Fibroblast of skin of scalp (primary cell): ENCODE measurements at regions not wholly inside any gene's neighbourhood (a gene's known extent, or its start where the extent isn't known, plus 50 kb on each side); places are given as distances from the start of the nearest gene placed in this dataset.

Experiments used
- DNase-seq: peaks from one replicate; pipeline ENCODE4 v3.0.0-alpha.2; 2013

DNA sequence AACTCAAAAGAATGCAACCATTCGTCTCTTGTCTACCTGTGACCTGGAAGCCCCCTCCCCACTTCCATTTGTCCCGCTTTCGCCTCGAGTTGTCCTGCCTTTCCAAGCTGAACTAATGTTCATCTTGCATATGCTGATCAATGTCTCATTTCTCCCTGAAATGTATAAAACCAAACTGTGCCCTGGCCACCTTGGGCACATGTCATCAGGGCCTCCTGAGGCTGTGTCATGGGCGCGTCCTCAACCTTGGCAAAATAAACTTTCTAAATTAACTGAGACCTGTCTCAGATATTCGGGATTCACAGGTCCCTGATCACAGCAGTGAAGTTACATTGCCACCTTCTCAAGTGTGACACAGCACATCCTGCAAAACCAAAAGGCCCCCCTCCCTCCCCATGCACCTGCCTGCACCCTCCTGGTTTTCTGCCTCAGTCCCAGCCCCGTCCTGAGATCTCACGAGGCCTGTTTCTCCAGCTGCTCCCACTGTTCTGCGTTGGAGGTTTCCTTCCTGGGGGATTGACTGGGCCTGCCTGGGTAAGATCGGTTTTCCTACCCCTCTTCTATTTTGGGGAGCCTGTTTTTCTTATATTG, 1328.7 kb downstream of the TBC1D22A start:
- no peak for DNase-seq

DNA sequence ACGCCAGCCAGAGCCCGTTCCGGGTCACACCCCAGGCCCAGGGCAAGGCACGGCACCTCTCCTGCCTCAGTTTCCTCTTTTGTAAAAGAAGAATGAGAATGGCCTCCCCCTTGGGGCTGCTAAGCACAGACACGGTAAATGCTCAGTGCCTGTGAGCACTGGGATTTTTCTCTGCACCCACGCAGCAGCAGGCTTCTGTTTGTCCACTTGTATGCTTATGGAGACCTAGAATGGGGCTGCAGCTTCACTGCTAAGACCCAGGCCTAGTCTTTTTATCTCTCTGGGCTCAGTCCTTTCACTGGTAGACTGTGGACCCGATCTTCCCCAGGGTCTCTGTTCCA, 1327.9 kb downstream of the TBC1D22A start:
- no peak for DNase-seq

DNA sequence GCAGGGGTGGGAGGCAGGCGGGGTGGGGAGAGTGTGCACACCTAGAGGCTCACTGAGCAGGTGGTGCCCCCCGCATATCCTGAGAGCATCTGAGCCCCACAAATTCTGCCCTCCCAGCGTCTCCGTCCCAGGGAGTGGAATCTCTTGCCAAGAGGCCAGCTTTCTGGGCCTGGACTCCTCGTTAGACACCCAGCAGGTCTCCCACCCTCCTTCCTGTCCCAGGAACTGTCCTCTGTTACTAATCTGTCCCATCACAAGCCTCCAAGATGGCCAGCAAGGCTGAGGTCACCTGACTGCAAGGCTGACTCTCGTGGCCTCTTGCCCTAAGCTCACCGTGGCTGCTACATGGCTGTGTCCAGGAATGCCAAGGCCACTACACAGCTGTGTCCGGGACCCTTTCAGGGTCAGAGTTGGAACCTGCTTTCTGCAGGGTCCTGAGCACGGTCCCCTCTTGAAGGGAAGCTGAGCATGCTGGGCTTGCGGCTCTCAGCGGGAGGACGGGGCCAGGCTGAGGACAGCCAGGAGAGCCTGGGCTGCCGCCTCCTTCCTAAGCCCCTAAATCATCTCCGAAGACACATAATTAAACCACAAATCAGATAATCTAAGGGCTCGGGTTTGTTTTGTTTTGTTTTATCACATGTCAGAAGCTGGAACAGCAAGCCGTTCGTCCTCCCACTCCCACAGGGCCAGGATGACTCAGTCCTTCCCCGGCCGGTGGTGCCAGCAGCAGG, 1327.3 kb downstream of the TBC1D22A start:
- peak; percentile 22 for DNase-seq

- no peak for DNase-seq
Observed at GRCh38 chr22:48088926-48089536, 1326.6 kb downstream of the TBC1D22A start.

DNA sequence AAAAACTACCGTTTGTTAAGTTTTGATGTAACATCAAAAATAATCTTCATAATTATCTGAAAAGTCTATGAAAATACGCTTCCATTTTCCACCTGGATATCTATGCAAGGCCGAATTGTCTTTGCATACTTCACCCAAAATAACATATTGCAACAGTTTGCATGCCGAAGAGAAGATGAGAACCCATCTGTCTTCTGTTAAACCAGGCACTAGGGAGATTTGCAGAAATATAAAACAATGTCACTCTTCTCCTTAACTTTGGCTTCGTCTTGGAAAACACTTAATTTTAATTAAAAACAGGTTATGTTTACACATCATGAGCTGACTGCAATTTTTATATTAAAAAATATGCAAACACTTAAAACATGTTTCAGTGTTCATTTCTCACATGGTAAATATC, 1325.8 kb downstream of the TBC1D22A start:
- no peak for DNase-seq

DNA sequence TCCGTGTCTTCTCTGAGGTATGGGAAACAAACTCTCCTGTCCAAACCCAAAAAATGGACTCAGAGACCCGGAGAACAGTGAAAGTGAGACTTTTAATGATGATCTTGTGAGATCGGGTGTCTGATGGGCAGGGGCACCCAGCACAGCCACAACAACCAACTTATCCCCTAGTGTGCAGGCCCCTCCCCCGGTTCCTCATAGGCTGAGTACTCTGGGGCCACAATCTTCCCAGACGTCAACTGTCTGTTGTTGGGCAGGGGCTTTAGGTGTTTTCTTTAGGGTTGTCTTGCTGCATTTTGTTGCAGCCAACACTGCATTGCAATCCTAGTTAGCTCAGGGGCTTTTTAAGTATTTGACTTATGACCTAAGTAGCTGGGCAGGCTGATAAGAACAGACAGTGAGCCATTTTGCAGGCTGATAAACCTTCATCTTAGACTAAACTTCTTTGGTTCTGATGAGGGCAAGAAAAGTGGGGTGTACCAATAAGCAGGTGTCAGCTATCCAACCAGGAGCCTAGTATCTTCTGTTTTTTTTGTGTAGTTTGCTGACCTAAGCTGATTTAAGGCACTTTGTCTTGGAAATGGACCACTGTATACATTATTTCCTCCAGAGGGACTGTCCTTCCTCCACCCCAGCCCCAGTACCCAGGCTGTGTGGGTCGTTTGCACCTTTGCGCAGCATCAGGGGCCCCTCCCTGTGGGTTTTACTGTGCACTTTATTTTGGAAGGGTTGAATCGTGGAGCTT, 1323.6 kb downstream of the TBC1D22A start:
- no peak for DNase-seq

GRCh38 chr22:48084729-48085050, 1322.2 kb downstream of the TBC1D22A start:
- no peak for DNase-seq

GRCh38 chr22:48084041-48084728, 1321.7 kb downstream of the TBC1D22A start:
- no peak for DNase-seq

- no peak for DNase-seq
Observed at GRCh38 chr22:48083502-48083901, 1321.1 kb downstream of the TBC1D22A start.

GRCh38 chr22:48082284-48082683, 1319.8 kb downstream of the TBC1D22A start:
- DNase-seq, result no peak

DNA sequence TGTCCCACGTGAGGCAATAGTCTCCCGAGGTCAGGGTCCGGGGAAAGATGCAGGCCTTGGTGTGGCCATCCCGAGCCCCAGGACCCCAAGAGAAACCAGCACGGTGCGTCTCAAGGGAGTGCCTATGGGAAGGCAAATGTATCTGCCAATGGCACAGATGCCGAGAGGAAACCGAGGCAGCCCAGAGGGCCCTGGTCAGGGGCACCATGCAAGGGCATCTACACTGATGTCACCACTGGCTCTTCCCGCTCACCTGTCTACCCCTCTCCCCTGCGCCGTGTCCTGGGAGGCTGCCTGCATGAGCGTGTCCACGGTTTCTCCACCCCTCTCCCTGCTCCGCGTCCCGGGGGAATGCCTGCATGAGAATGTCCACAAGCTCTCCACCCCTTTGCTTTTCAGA, 1318.8 kb downstream of the TBC1D22A start:
- DNase-seq, result no peak

DNA sequence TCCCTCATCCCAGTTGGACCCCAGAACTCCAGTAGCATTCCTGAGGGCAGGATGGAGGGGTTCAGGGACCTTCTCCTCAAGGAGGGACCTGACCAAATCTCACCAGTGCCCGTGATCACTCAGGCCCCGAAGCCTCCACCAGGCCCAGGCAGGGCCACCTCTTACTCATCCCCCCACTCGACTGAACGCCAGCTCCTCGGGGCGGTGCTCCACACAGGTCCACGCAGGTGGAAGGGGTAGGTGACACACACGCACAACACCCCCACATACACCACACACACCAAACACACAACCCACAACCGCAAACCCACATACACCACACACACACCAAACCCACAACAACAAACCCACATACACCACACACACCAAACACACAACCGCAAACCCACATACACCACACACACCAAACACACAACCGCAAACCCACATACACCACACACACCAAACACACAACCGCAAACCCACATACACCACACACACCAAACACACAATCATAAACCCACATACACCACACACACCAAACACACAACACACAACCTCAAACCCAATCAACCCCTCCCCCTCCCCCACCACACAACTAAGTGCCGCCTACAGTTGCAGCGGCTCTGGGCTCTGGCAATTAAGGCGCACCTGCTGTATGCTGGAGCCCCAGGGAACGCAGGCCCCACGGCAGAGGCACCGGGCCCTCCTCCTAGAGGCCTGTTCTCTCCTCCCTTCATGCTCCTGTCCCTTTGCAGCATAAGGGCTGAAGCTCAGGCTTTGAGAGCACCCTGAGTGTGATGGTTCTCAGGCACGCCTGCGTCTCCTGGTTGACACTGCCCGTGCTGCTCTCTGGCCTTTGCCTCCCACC, 1318.1 kb downstream of the TBC1D22A start:
- DNase-seq, result no peak

DNA sequence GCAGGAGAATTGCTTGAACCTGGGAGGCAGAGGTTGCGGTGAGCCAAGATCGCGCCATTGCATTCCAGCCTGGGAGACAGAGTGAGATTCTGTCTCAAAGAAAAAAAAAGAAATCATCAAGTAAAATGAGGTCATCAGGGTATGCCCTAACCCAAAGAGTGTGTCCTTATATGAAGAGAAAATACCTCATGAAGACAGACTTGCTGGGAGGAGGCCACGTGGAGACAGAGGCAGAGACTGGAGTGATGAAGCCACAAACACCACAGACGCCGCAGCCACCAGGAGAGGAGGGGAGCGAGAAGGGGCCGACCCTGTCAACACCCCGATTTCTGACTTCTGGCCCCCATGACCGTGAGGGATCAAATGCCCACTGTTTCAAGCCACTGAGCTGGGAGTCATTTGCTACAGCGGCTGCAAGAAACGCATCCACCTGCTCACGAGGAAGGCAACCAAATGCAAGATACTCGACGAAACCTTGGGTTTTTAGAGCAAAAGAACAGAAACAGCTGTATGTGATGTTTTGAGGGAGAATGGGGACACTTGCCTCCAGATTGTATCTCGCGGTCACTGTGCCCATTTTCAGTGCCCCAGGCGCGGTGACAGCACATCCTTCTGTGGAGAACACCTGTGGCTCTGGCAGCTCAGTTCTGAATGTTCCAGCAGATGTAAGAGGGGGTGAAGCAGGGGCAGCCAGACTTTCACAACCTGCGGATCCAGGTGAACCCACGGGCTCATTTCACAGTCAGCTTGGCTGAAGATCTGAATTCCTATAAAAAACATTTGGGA, 1317.2 kb downstream of the TBC1D22A start:
- no peak for DNase-seq

DNA sequence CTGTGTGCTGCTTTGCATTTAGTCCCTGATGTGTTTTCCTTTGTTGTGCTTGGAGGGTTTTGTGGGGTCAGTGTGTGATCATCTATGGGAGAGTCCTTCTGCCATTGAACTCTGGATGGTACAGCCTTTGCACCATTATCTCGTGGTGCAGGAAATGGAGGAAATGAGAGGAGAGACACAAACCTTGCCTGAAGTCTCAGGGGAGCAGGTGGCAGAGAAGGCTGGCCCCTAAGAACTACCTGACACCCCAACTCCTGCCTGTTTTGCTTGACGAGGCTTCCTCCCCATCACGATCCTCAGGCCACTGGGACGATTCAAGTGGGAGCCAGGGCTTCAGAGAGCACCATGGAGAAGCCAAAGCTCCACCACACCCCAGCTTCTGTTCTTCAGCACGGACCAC, 1316.4 kb downstream of the TBC1D22A start:
- no peak for DNase-seq

DNA sequence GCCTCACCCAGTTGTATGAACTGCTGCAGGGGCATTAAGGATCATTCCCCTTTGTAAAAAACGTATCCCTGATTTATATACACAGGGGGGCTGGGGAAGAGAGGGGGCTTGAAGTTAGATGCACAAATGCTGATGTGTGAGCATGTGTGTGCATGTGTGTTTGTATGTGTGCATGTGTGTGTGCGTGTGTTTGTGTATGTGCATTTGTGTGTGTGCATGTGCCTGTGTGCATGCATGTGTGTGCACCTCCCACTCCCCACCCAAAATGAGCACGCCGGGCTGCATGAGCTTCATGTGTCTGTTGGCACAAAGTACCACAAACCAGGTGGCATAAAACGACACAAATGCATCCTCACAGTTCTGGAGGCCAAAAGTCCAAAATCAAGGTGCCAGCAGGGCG, 1315.2 kb downstream of the TBC1D22A start:
- DNase-seq, result no peak

DNA sequence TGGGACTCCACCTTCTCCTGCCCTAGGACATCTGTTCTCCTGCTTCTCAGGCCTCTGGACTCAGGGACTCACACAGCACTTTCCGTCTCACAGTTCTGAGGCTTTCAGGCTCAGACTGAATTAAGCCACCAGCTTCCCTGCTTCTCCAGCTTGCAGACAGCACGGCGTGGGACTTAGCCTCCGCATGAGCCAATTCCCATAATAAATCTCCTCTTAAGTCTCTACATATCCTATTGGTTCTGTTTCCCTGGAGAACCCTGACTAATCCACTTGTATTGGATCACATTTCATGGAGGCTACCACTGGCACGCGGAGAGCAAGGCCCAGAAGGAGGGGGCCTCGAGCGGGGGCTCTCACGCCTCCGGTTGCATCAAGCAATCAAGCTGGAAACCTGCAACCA, 1313.6 kb downstream of the TBC1D22A start:
- no peak for DNase-seq

GRCh38 chr22:48075604-48076003, 1313.2 kb downstream of the TBC1D22A start:
- no peak for DNase-seq

GRCh38 chr22:48072777-48073176, 1310.3 kb downstream of the TBC1D22A start:
- no peak for DNase-seq

- no peak for DNase-seq
Observed at GRCh38 chr22:48071828-48072227, 1309.4 kb downstream of the TBC1D22A start.

DNA sequence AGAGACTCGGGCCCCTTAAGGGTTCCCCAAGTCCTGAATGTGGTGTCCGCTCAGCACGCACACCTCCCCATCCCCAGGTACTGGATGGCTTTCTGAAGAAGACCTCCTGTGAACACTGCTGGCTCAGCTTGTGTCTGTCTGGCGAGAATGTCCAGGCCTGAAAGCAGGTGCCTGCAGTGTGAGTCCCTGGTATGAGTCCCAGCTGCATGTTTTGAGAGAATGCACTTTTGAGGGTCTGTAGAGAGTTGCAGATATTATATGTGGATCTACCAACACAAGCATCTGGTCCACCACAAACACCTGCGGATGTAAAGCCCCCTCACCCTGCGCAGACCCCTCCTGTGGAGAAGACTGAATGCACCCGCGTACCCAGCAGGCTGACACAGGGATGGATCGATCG, 1308.9 kb downstream of the TBC1D22A start:
- no peak for DNase-seq

DNA sequence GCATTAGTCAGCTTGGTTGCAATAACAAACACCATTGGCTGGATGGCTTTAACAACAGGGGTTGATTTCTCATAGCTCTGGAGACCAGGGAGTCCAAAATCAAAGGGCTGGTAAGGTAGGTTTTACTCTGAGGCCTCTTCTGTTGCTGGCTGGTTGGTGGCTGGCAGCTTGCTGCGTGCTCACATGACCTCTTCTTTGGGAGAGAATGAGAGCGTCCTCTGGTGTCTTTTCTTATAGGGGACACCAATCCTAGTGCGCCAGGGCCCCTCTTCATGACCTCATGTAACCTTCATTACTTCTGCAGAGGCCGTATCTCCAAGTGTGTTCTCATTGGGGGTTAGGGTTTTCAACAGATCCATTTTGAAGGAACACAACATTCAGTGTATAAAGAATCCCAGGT, 1308.3 kb downstream of the TBC1D22A start:
- DNase-seq, result no peak
